Fibroblast of skin of left biceps (primary cell): ENCODE measurements at regions not wholly inside any gene's neighbourhood (a gene's known extent, or its start where the extent isn't known, plus 50 kb on each side); places are given as distances from the start of the nearest gene placed in this dataset.

Experiments used
- DNase-seq, 2 experiments: peaks; one replicate each; pipeline ENCODE4 v3.0.0-alpha.2; 2013; ENCODE audit warnings: low read depth in 2 of 2

DNA sequence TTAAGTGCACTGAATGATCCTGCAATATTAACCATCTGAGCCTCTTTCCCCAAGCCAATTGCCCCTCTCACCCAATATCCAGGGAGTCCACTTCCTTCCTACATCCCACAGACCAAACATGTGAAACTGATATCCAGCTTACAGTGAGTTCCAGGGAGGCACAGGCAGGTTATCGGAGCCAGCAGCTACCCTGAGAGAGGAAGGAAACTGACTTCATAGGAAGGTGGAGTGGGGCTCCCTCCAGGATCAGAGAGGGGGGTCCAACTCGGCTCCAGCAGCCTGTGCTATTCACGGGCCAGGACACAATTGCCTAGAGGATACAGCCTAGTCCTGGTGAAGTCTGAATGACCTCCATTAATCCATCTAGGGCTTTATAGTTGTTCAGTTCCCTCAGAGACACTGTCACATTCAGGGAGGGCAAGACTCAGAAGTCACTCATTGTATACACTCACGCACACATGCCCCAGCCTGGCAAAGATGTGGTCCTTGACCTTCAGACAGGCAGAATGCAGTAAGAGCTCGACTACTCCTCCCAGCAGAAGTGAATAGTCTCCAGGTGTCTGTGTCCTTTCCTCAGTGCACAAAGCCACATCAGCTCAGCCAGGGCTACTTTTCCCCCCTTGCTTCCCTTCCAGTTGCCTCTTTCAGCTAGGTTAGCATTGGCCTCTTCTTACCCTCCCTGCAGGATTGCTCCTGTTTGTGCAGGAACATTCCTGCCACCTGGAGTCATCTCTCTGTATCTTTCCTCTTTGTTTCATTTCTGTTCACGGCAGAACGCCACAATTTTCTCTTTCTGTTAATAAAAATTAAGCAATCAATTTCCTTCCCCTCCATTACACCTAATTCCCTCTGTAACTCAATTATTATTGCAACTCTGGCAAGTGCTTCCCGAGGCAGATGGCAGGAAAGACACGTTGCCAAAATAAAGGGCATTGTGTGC, 501.7 kb downstream of the ARHGEF28 start:
- DNase-seq: no peak

- DNase-seq: no peak
These were observed 500.3 kb downstream of the ARHGEF28 start for GRCh38 chr5:74126294-74126693.

DNA sequence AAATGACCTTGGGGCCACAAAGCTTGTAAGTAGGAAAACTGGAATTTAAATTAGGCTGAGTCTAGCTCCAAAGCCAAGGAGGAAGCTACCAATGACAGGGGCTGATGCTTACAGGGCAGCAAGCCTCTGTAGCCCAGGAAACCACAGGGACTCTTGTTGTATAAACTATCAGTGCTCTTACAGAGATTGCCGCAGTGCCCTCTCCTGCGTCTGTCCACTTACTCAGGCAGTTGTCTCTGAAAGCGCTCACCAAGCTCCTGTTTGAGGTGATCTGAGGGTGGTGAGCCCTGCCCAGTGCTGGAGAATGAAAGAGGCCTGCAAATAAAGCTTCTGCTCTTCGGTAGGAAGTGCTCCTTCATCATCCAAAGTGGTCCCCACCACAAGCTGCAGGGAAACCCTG, 498.8 kb downstream of the ARHGEF28 start:
- no peak for DNase-seq

DNA sequence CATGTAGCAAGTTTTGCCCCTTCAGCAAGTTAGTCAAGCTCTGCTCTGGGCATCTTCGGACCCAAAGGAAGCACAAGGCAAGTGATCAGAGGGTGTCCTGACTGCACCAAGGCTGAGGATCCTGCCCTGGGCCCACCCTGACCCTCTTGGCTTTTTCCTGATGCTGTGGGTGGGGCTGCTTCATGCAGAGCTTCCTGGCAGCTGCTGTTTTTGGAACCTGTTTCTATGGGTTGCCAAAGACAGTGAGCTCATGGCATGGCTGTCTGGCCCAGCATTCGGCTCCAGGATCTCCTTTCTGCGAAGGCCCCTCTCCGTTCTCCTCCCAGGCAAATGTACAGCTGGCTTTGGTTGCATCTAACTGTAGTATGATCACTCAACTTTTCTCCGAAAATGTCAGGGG, 497.9 kb downstream of the ARHGEF28 start:
- DNase-seq: no peak

DNA sequence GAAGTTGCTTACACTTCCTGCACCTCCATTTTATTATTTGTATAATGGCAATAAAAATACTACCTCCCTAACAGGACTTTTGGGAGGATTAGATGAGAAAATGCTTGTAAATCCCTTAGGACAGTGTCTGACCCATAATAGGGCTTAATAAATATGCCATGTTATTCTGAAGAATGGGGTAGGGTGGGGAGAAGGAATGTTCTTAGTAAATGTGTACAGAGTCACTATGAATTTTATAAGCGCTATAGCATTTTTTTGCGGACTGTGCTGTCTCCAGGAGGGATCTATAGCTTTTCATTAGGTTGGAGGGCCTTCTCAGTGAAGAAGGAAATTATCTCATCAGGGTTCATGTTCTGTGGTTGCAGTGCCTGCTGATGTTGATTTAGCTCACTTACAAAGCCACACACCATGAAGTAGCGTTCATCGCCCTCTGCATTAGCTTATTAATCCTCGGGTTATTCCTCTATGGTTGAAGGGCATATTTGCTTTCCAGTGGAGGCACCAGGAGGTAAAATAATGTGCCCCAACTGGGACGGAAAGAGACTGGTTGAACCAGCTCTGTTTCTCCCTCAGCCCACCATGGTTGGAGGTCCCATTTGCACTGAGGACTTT, 497.1 kb downstream of the ARHGEF28 start:
- no peak for DNase-seq

DNA sequence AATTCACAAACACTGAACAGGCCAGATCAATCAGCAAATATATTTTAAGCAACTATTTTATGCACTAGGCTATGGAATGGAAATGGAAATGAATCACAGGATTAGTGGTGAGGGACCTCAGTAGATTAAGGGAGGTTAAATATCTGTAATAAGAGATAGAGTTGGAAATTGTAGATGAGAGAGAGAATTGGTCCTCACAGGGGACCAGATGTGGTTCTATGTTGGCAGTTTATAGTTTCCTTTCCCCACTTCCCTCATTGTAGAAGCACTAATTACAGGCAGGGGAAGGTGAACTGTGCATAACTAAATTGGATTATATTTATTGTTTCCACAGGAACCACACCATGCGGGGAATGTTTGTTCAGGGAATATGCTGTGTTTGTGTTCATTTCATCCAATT, 496.2 kb downstream of the ARHGEF28 start:
- no peak for DNase-seq

DNA sequence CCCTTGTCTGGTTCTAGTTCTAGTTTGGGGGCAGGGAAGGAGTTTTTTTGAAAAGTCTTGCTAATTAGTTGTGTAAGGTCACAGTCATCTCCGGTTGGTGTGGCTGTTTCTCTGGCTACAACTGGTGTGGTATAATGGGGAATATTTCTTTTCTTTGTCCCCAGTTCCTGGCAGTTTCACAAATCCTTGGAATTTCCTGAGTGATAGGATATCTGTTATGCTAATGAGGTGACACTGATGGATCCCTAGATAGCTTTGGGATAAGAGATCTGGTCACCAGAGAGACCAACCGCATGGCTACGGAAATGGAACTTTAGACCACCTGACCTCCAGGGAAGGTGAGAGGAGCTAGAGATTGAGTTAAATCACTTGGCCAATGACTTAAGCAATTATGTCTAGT, 494.6 kb downstream of the ARHGEF28 start:
- no peak for DNase-seq

GRCh38 chr5:74118071-74118470, 492.1 kb downstream of the ARHGEF28 start:
- DNase-seq: no peak

DNA sequence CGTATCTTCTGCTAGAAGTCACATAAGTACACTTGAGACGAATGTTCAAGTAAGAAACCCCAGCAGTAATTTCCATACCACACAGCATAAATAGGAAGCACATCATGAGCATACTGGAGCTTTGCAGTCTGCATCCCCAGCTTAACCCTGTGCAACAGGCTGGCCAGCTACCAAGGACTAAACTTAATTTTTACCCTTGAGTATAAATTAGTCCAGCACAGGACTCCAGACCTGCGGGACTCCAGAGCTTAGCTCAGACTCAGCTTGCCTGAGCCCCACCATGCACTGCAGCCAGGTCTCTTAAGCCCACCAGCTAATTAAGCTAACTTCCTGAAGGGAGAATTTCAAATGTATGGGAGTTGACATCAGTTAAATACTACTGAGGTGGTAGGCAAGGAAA, 491.0 kb downstream of the ARHGEF28 start:
- no peak for DNase-seq

GRCh38 chr5:74116266-74116665, 490.3 kb downstream of the ARHGEF28 start:
- no peak for DNase-seq

- DNase-seq: no peak
These were observed 487.9 kb downstream of the ARHGEF28 start for GRCh38 chr5:74113927-74114326.

DNA sequence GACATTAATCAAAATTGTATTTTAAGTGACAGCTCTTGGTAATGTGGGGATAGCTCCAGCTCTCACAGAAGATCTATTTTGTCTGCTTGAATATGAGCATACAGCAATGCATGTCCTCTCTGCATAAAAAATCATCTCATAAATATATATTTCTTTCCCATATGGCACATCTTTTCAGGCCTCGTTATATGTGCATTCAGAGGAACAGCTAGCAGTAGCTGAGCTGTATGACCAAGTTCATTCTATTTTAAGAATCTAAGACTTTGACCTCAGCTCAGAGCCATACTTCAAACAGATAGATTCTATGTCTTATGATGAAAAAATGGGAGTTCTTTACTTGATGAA, 487.2 kb downstream of the ARHGEF28 start:
- DNase-seq: no peak

- no peak for DNase-seq
These were observed 486.6 kb downstream of the ARHGEF28 start for GRCh38 chr5:74112372-74113195.

DNA sequence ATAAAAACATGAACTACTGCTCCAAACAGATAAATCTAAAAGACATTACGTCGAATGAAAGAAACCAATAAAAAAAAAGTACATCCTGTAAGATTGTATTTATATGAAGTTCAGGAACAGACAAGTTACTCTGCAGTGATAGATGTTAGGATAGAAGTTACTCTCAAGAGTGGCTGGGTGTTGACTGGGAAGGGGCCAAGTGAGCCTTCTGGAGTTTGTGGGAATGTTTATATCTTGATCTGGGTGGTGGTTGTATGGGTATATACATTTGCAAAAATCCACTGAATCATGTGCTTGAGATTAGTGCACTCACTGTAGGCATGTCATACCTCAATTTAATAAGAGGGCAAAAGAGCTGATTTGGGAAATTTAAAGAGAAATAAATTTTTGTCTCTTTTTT, 485.8 kb downstream of the ARHGEF28 start:
- DNase-seq: no peak

GRCh38 chr5:74109344-74109743, 483.3 kb downstream of the ARHGEF28 start:
- DNase-seq: no peak

DNA sequence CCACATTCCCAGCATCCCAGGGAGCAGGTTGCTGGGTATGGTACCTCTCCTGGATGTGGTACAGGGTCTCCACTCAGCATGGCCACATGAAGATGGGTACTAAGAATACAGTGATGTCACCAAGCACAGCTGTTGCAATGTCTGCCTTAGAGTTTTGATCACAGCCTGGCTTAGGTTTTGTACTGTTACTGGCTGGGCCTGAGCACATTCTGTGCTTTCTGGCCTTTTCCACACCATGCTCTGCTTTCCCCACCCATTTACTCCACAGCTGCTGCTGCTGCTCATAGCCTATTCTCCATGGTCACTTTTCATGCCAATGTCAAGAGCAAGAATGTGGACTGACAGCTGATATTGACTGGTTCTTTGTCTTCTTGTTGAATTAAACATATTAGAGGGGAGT, 481.9 kb downstream of the ARHGEF28 start:
- DNase-seq: no peak

GRCh38 chr5:74105126-74105780, 479.3 kb downstream of the ARHGEF28 start:
- DNase-seq: no peak

GRCh38 chr5:74103131-74104023, 477.4 kb downstream of the ARHGEF28 start:
- DNase-seq: no peak

GRCh38 chr5:74100268-74100665, 474.3 kb downstream of the ARHGEF28 start:
- DNase-seq: no peak

- no peak for DNase-seq
These were observed 473.7 kb downstream of the ARHGEF28 start for GRCh38 chr5:74099538-74100267.
